Adrenal gland (tissue), 5 donors: ENCODE measurements at regions not wholly inside any gene's neighbourhood (a gene's known extent, or its start where the extent isn't known, plus 50 kb on each side); places are given as distances from the start of the nearest gene placed in this dataset.
A peak's percentile ranks its signal among the peaks of the same experiment; 100 is the strongest.

ENCODE experiments used
- POLR2A ChIP-seq, 2 donors: fragments of 450-650 bp; IDR thresholded peaks; one replicate each; pipeline ENCODE4 v1.6.1; 2017; ENCODE audit warnings: antibody characterized with exemption in 2 of 2, mild to moderate bottlenecking in 2 of 2, moderate library complexity in 1 of 2
- TF ChIP-seq, protein P1 (sequence below), 6 experiments: fragments of 450-650 bp in 4 of 6; fragments of 200-600 bp in 2 of 6; sonication (generic) in 1 of 6; IDR thresholded peaks; 1 replicate in 5 of 6; 2 replicates in 1 of 6; pipeline versions ENCODE4 v1.5.1 to v1.8.0; 2016 to 2021; ENCODE audit warnings: antibody characterized with exemption in 6 of 6, mild to moderate bottlenecking in 2 of 6, moderate library complexity in 1 of 6
- donor health status: DM: no; HTN: no; CAD: no.

DNA sequence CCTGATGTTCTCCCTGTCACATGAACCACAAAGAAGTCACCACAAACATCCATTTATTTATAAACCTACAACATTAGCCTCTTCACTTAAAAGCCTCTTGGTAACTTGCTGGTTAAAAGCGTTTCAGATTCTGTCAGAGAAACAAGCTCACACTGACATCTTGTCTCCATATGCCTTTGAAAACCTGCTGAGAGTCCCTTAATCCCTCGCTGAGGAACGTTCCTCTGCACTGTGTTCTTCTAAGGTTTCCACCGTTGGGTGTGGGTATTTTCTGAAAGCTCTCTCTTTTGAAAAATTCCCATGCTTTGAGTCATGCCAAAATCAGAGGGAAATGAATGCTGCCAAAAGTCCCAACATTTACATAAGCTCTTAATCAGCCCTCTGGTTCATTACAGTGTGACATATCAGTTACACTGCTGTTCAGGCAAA, 149.8 kb downstream of the CCDC34 start:
- TF ChIP-seq POLR2A (IDR thresholded peaks at IDR 0.05) = peak in 1 of 2 donors; percentile 66
- TF ChIP-seq, protein P1, sequence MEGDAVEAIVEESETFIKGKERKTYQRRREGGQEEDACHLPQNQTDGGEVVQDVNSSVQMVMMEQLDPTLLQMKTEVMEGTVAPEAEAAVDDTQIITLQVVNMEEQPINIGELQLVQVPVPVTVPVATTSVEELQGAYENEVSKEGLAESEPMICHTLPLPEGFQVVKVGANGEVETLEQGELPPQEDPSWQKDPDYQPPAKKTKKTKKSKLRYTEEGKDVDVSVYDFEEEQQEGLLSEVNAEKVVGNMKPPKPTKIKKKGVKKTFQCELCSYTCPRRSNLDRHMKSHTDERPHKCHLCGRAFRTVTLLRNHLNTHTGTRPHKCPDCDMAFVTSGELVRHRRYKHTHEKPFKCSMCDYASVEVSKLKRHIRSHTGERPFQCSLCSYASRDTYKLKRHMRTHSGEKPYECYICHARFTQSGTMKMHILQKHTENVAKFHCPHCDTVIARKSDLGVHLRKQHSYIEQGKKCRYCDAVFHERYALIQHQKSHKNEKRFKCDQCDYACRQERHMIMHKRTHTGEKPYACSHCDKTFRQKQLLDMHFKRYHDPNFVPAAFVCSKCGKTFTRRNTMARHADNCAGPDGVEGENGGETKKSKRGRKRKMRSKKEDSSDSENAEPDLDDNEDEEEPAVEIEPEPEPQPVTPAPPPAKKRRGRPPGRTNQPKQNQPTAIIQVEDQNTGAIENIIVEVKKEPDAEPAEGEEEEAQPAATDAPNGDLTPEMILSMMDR (IDR thresholded peaks at IDR 0.05) = no peak
